Smooth muscle cell (in vitro differentiated cells): ENCODE measurements at regions not wholly inside any gene's neighbourhood (a gene's known extent, or its start where the extent isn't known, plus 50 kb on each side); places are given as distances from the start of the nearest gene placed in this dataset.

ENCODE experiments used
- DNase-seq: peaks from one replicate; lab custom pipeline; 2025; ENCODE audit not compliant: unreplicated experiment; lab: John Stamatoyannopoulos, UW
- H2AFZ ChIP-seq: fragments of 200-600 bp; sonication (generic); 2 replicates; pipeline ENCODE4 v1.6.0; 2016; ENCODE audit warnings: antibody characterized with exemption, low read depth, mild to moderate bottlenecking
- H3F3A ChIP-seq: fragments of 200-600 bp; sonication (generic); 2 replicates; pipeline ENCODE4 v1.6.0; 2017; ENCODE audit warnings: antibody characterized with exemption, low read depth
- H3K27ac ChIP-seq: fragments of 200-600 bp; sonication (generic); 2 replicates; pipeline ENCODE4 v1.5.1; 2016; ENCODE audit warnings: low read depth, mild to moderate bottlenecking
- H3K27me3 ChIP-seq: fragments of 200-600 bp; sonication (generic); 2 replicates; pipeline ENCODE4 v1.6.1; 2016; ENCODE audit warnings: low read depth, mild to moderate bottlenecking
- H3K36me3 ChIP-seq: fragments of 200-600 bp; sonication (generic); 2 replicates; pipeline ENCODE4 v1.5.1; 2016; ENCODE audit warnings: low read depth
- H3K4me1 ChIP-seq: fragments of 200-600 bp; sonication (generic); 2 replicates; pipeline ENCODE4 v1.5.1; 2016; ENCODE audit warnings: low read depth
- H3K4me2 ChIP-seq: fragments of 200-600 bp; sonication (generic); 2 replicates; pipeline ENCODE4 v1.6.0; 2016; ENCODE audit warnings: mild to moderate bottlenecking
- H3K4me3 ChIP-seq: fragments of 200-600 bp; sonication (generic); 2 replicates; pipeline ENCODE4 v1.5.1; 2016; ENCODE audit warnings: mild to moderate bottlenecking
- H3K79me2 ChIP-seq: fragments of 200-600 bp; sonication (generic); 2 replicates; pipeline ENCODE4 v1.6.0; 2016; ENCODE audit warnings: low read depth, mild to moderate bottlenecking
- H3K9ac ChIP-seq: fragments of 200-600 bp; sonication (generic); 2 replicates; pipeline ENCODE4 v1.6.0; 2016; ENCODE audit warnings: low read depth
- H3K9me3 ChIP-seq: fragments of 200-600 bp; sonication (generic); replicated peaks from 2 replicates; pipeline ENCODE4 v1.5.1; 2016; ENCODE audit warnings: low read depth
- H4K20me1 ChIP-seq: fragments of 200-600 bp; sonication (generic); 2 replicates; pipeline ENCODE4 v1.6.0; 2016; ENCODE audit warnings: low read depth
- WGBS: methylation state at CpG from one replicate; pipeline ENCODE4 v1.1.7; 2016; ENCODE audit warnings: low lambda C conversion rate; 5-methylcytosine and 5-hydroxymethylcytosine counted together
- TF ChIP-seq, protein P1 (sequence below): fragments of 200-600 bp; sonication (generic); IDR thresholded peaks from 2 replicates; pipeline ENCODE4 v1.5.1; 2017; ENCODE audit warnings: borderline replicate concordance, mild to moderate bottlenecking, antibody characterized with exemption; ENCODE audit not compliant: insufficient read depth, poor library complexity, severe bottlenecking

DNA sequence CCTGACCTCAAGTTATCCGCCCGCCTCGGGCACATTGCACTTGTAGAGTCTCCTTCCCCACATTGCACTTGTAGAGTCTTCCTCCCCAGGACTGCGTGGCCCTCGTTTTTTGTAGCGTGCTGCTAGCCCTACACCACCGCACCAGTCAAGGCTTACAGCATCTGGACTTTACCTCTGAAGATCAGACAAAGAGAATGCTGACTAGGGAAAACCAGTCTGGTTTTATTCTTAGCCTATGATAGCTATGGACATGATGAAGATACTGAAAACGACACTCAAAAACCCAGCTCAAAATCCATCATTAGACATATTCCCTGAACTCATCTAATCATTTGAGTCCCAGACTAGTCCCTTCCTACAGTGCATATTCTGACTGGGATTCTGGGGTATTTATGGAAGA lies 71.9 kb upstream of the AKR1E2 start:
- no peaks in the 10 kb centered on the region for H3K4me1 ChIP-seq
- WGBS = 97% methylated on average over 8 of the region's 8 CpGs
- no peaks in the 10 kb centered on the region for H3K27me3 ChIP-seq
- H2AFZ ChIP-seq = no peak overlapping the region
- H3K9me3 ChIP-seq = no peaks in the 10 kb centered on the region
- H3K79me2 ChIP-seq = no peaks in the 10 kb centered on the region
- no peak overlapping the region for H3K4me2 ChIP-seq
- no peaks in the 10 kb centered on the region for H4K20me1 ChIP-seq
- H3K27ac ChIP-seq = no peak overlapping the region
- TF ChIP-seq, protein P1, sequence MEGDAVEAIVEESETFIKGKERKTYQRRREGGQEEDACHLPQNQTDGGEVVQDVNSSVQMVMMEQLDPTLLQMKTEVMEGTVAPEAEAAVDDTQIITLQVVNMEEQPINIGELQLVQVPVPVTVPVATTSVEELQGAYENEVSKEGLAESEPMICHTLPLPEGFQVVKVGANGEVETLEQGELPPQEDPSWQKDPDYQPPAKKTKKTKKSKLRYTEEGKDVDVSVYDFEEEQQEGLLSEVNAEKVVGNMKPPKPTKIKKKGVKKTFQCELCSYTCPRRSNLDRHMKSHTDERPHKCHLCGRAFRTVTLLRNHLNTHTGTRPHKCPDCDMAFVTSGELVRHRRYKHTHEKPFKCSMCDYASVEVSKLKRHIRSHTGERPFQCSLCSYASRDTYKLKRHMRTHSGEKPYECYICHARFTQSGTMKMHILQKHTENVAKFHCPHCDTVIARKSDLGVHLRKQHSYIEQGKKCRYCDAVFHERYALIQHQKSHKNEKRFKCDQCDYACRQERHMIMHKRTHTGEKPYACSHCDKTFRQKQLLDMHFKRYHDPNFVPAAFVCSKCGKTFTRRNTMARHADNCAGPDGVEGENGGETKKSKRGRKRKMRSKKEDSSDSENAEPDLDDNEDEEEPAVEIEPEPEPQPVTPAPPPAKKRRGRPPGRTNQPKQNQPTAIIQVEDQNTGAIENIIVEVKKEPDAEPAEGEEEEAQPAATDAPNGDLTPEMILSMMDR = no peak
- no peak overlapping the region for H3K9ac ChIP-seq
- H3K4me3 ChIP-seq = no peak overlapping the region
- DNase-seq = no peak
- no peaks in the 10 kb centered on the region for H3K36me3 ChIP-seq
- H3F3A ChIP-seq = no peaks in the 10 kb centered on the region

- Histone ChIP-seq H3K27me3 (no peaks in the 10 kb centered on the region), H3K4me3 (no peak overlapping the region), H3K9me3 (no peaks in the 10 kb centered on the region)
Observed at GRCh38 chr10:4751211-4751610, 74.8 kb upstream of the AKR1E2 start.

DNA sequence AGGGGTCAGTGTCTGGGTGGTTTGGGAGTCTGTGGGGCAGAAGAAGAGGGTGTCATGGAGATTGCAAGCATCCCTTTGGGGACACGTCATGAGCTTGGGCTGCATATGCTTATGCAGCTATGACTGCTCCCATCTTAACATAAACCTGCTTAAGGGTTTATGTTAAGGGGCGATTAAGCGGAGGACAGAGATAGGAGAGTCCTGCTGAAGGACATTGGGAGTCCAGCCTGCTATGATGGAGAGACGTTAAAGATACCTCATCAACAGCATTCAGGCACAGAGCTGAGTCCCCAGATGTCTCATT lies 76.8 kb upstream of the AKR1E2 start:
- no peak overlapping the region for H3K4me2 ChIP-seq
- H3F3A ChIP-seq = no peaks in the 10 kb centered on the region
- TF ChIP-seq, protein P1 = no peak
- no peak overlapping the region for H3K9ac ChIP-seq
- H2AFZ ChIP-seq = no peak overlapping the region
- no peak for DNase-seq
- no peaks in the 10 kb centered on the region for H3K9me3 ChIP-seq
- H3K36me3 ChIP-seq = no peaks in the 10 kb centered on the region
- H4K20me1 ChIP-seq = no peaks in the 10 kb centered on the region
- H3K27ac ChIP-seq = no peak overlapping the region
- H3K4me3 ChIP-seq = no peak overlapping the region
- 97% methylated on average over 4 of the region's 4 CpGs for WGBS
- H3K79me2 ChIP-seq = no peaks in the 10 kb centered on the region
- no peaks in the 10 kb centered on the region for H3K4me1 ChIP-seq
- H3K27me3 ChIP-seq = no peaks in the 10 kb centered on the region

More at GRCh38 chr10:4751211-4751610, 74.8 kb upstream of the AKR1E2 start:
- Histone ChIP-seq H3K36me3 (no peaks in the 10 kb centered on the region), H3K79me2 (no peaks in the 10 kb centered on the region), H2AFZ (no peak overlapping the region), H3F3A (no peaks in the 10 kb centered on the region), H3K4me2 (no peak overlapping the region), H4K20me1 (no peaks in the 10 kb centered on the region), H3K27ac (no peak overlapping the region), H3K9ac (no peak overlapping the region), H3K4me1 (no peaks in the 10 kb centered on the region)
- TF ChIP-seq, protein P1 = no peak
- 91% methylated on average over 2 of the region's 2 CpGs for WGBS
- no peak for DNase-seq

DNA sequence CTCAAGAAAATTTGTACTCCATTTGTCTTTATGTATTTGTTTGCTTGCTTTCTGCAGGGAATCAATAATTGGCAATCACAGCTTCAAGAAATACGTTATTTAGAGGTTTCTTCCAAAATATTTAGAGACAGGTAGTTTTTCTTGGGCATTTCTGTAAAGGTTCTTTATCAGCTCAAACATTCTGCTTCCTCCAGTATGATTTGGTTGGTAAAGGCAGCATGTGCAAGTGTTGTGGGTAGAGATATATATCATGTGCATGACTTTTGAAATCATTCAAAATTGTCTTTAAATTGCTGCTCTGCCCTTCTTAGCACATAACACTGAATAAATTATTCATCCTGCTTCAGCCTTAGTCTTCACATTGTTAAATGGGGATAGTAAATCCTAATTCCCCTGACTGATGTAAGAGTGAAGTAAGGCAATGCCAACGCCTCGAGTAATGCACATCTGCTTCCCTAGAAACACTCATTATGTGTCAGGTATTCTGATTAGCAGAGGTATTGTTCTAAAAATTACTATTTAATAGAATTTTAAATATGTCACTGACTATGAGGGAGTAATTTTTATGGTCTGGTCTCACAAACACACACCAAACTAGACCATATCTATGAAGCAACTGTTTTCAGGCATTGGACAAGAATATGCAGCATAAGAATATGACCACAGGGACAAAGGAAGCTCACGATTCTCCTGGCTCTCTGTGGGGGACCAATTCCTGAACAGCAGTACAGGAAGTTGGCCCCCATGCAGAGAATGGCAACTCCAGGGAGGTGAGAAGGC lies 77.3 kb upstream of the AKR1E2 start:
- no peaks in the 10 kb centered on the region for H3K4me1 ChIP-seq
- H4K20me1 ChIP-seq = no peaks in the 10 kb centered on the region
- no peak overlapping the region for H3K4me3 ChIP-seq
- no peaks in the 10 kb centered on the region for H3K36me3 ChIP-seq
- no peak for DNase-seq
- no peaks in the 10 kb centered on the region for H3K79me2 ChIP-seq
- no peak overlapping the region for H2AFZ ChIP-seq
- H3K4me2 ChIP-seq = no peak overlapping the region
- no peak overlapping the region for H3K9ac ChIP-seq
- TF ChIP-seq, protein P1 = no peak
- H3K27me3 ChIP-seq = no peaks in the 10 kb centered on the region
- 82% methylated on average over 4 of the region's 4 CpGs for WGBS
- no peaks in the 10 kb centered on the region for H3K9me3 ChIP-seq
- H3K27ac ChIP-seq = no peak overlapping the region
- no peaks in the 10 kb centered on the region for H3F3A ChIP-seq
